Activated T-helper 17 cell treated with anti-CD3 and anti-CD28 coated beads, Interleukin-2, amount 50 U/mL, for 72 hours (primary cell): ENCODE measurements at regions not wholly inside any gene's neighbourhood (a gene's known extent, or its start where the extent isn't known, plus 50 kb on each side); places are given as distances from the start of the nearest gene placed in this dataset.

Experiments
- ATAC-seq: fragments of 150-1000 bp; cut with Tn5 transposase; replicated peaks from 2 replicates; pipeline ENCODE4 v1.10.0; 2021; ENCODE audit warnings: mild to moderate bottlenecking, moderate library complexity
- H3K27ac Mint-ChIP-seq: one replicate; pipeline ENCODE4 v1.8.0; 2022; ENCODE audit warnings: mixed read lengths
- H3K27me3 Mint-ChIP-seq: one replicate; pipeline ENCODE4 v1.8.0; 2022; ENCODE audit warnings: mixed read lengths
- H3K36me3 Mint-ChIP-seq: one replicate; pipeline ENCODE4 v1.8.0; 2022; ENCODE audit warnings: low read depth, mild to moderate bottlenecking, mixed read lengths
- H3K4me1 Mint-ChIP-seq: one replicate; pipeline ENCODE4 v1.8.0; 2022; ENCODE audit warnings: mixed read lengths
- H3K4me3 Mint-ChIP-seq: one replicate; pipeline ENCODE4 v1.8.0; 2022; ENCODE audit warnings: mild to moderate bottlenecking, mixed read lengths
- H3K9me3 Mint-ChIP-seq: one replicate; pipeline ENCODE4 v1.8.0; 2022; ENCODE audit warnings: mixed read lengths

DNA sequence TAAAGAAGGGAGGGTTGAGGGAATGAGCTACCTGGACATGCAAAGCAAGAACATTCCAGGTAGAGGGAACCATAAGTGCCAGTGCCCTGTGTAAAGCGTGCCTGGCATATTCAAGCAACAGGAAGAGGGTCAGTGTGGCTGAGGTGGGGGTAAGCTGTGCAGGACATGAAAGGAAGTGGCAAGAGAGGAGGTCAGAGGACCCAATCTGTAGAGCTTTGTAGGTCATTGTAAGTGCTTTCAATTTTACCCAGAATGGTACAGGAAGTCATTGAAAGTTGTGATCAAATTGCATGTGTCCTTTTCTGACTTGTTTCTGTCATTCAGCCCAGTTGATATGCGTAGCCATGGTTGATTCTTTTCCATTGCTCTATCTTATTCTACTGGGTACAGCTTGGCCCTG lies 156.6 kb downstream of the NOC3L start:
- H3K4me1 Mint-ChIP-seq: peaks cover 10% of the 10 kb centered on the region
- ATAC-seq: no peak
- no peak overlapping the region for H3K4me3 Mint-ChIP-seq
- peaks cover 16% of the 10 kb centered on the region for H3K27me3 Mint-ChIP-seq
- no peak overlapping the region for H3K27ac Mint-ChIP-seq
- no peaks in the 10 kb centered on the region for H3K9me3 Mint-ChIP-seq
- H3K36me3 Mint-ChIP-seq: no peaks in the 10 kb centered on the region

DNA sequence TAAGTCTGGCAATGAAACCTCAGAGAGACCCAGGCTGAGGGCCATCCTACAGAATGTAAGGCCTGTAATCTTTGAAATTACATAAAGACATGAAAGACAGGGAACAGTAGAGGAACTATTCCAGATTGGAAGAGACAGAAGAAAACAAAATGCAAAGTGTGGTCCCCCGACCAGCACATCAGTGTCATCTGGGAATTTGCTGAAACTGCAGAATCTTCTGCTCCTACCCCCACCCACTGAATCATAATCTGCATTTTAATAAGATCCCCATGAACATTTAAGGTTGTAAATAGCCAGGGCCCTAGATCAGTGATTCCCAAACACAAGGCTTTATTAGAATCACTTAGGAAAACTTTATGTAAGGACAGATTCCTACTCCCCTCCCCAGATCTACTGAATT lies 154.4 kb downstream of the NOC3L start:
- H3K4me1 Mint-ChIP-seq: peaks cover 10% of the 10 kb centered on the region
- H3K9me3 Mint-ChIP-seq: no peaks in the 10 kb centered on the region
- no peaks in the 10 kb centered on the region for H3K36me3 Mint-ChIP-seq
- H3K4me3 Mint-ChIP-seq: no peak overlapping the region
- ATAC-seq: no peak
- H3K27ac Mint-ChIP-seq: no peak overlapping the region
- peaks cover 3% of the 10 kb centered on the region for H3K27me3 Mint-ChIP-seq

DNA sequence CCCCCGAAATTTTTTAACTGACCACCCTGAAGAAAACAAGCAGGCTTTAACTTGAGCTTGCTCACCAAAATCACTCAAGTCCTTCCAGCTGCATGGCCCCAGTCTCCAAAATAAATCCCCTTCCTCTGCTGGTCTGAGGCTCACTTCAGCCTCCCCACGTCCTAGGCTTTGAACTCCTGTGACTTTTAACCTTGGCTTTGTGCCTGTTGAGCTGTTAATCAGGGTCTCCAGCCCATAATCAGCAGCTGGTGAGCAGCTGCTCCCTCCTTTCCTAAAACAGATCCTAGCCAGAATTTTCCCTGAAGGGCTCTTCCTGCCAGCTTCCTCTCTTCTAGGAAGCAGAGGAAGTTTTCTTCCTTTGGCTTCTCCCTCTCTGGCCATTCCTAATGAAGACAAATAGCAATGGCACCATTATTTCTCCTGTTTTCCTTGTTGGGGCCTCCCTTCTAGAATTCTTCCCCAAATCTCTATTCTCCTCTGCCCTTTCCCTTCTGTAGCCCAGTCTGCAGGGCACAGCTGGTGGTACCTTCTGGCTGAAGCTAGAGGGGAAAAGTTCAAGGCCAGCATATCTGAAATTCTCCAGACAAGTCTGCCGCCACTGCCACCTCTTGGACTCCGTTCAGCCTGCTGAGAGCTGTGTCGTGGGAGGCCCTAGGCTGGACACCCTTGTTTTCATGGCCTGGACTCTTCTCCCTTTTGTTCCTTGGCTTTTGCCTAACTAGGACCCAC lies 152.1 kb downstream of the NOC3L start:
- Mint-ChIP-seq H3K4me3 (no peak overlapping the region), H3K36me3 (no peaks in the 10 kb centered on the region), H3K27me3 (peaks cover 18% of the 10 kb centered on the region), H3K27ac (no peak overlapping the region), H3K9me3 (no peaks in the 10 kb centered on the region), H3K4me1 (peaks cover 10% of the 10 kb centered on the region)
- ATAC-seq: no peak

- no peaks in the 10 kb centered on the region for H3K36me3 Mint-ChIP-seq
- H3K27ac Mint-ChIP-seq: no peak overlapping the region
- H3K4me1 Mint-ChIP-seq: peaks cover 6% of the 10 kb centered on the region
- H3K9me3 Mint-ChIP-seq: no peaks in the 10 kb centered on the region
- ATAC-seq: no peak
- H3K4me3 Mint-ChIP-seq: no peak overlapping the region
- H3K27me3 Mint-ChIP-seq: peaks cover 15% of the 10 kb centered on the region
These were observed 151.6 kb downstream of the NOC3L start for GRCh38 chr10:94211169-94211510.

- Mint-ChIP-seq H3K27ac (no peak overlapping the region), H3K4me3 (no peak overlapping the region), H3K4me1 (no peaks in the 10 kb centered on the region), H3K9me3 (peaks cover 3% of the 10 kb centered on the region), H3K27me3 (peaks cover 19% of the 10 kb centered on the region), H3K36me3 (no peaks in the 10 kb centered on the region)
- no peak for ATAC-seq
These were observed 149.7 kb downstream of the NOC3L start for GRCh38 chr10:94213001-94213530.

DNA sequence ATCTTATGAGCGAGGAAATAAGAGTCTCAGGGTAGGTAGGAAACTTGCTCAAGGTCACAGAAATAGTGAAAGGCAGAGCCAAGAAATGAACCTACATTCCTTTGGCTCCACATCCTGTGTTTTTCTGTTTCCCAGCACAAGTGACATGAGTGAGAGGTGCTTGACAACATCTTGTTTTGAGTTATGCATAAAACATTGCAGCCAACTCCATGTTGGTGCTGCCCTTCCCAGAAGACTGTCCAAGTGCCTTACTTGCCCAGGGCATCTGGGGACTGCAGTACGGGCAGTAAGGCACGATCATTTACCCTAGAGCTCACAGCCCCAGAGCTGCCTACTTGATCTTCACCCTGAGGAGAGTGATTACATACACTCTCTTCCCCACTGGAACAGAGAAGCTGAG lies 148.8 kb downstream of the NOC3L start:
- Mint-ChIP-seq H3K27me3 (peaks cover 19% of the 10 kb centered on the region), H3K4me3 (no peak overlapping the region), H3K36me3 (no peaks in the 10 kb centered on the region), H3K27ac (no peak overlapping the region), H3K4me1 (no peaks in the 10 kb centered on the region), H3K9me3 (peaks cover 3% of the 10 kb centered on the region)
- no peak for ATAC-seq

DNA sequence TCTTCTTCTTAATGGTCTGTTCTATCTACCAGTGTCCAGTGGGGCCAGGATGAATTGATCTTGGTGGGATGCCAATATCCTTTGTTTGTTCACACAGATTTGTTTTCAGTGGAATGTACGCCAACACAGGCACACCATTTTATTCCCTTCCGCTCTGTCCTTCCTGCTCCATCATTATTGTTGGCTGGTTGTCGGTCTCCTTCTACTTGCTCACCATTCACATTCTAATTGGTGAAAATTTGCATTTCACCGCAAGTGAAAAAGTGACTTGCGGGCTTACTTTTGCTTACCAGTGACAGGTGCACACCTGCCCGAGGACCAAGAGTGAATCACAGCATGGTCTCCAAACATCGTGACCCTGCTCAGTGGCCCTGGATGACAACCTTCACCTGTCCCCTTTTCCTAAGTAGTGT lies 148.3 kb downstream of the NOC3L start:
- H3K27ac Mint-ChIP-seq: no peak overlapping the region
- no peak for ATAC-seq
- no peaks in the 10 kb centered on the region for H3K4me1 Mint-ChIP-seq
- H3K9me3 Mint-ChIP-seq: peaks cover 3% of the 10 kb centered on the region
- H3K4me3 Mint-ChIP-seq: no peak overlapping the region
- no peaks in the 10 kb centered on the region for H3K36me3 Mint-ChIP-seq
- peaks cover 19% of the 10 kb centered on the region for H3K27me3 Mint-ChIP-seq

DNA sequence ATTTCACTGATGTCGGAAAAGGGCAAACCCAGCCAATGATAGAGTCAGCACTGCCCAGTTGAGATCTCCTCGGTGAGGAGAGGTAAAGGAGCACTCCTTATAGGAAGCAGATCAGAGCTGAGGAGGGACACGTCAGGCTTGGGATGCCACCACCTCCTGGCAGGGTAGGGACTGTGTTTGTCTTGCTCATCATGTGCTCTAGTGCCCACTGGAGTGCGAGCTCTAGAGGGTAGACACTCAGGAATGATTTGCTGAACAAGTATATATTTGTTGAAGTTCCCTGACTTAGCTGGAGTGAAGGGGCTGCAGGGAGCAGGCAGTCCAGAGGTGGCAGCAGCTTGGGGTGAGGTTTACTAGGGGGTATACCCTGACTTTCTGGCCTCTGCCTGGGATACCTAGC lies 146.5 kb downstream of the NOC3L start:
- H3K4me1 Mint-ChIP-seq: no peaks in the 10 kb centered on the region
- no peaks in the 10 kb centered on the region for H3K36me3 Mint-ChIP-seq
- no peak overlapping the region for H3K27ac Mint-ChIP-seq
- ATAC-seq: no peak
- H3K27me3 Mint-ChIP-seq: peaks cover 19% of the 10 kb centered on the region
- no peak overlapping the region for H3K4me3 Mint-ChIP-seq
- H3K9me3 Mint-ChIP-seq: peaks cover 3% of the 10 kb centered on the region

DNA sequence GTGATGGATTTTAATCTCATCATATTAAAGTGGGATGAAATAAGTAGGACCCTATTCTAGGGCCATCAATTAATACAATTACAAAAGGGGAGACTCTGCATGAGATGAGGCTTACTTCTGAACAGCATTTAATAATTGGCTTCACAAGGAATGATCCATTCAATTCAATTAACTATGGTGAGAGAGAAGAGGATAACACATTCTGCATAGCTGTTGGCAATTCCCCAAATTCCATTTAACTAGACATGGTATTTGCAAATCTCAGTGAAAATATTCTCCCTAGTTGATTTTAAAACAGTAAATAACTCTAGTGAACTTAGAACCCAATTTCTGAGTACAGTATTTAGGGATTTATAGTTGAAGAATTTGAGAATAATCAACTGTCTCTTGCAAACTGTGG lies 145.3 kb downstream of the NOC3L start:
- H3K36me3 Mint-ChIP-seq: no peaks in the 10 kb centered on the region
- no peak overlapping the region for H3K4me3 Mint-ChIP-seq
- peaks cover 19% of the 10 kb centered on the region for H3K27me3 Mint-ChIP-seq
- no peak overlapping the region for H3K27ac Mint-ChIP-seq
- H3K4me1 Mint-ChIP-seq: no peaks in the 10 kb centered on the region
- no peak for ATAC-seq
- peaks cover 3% of the 10 kb centered on the region for H3K9me3 Mint-ChIP-seq

DNA sequence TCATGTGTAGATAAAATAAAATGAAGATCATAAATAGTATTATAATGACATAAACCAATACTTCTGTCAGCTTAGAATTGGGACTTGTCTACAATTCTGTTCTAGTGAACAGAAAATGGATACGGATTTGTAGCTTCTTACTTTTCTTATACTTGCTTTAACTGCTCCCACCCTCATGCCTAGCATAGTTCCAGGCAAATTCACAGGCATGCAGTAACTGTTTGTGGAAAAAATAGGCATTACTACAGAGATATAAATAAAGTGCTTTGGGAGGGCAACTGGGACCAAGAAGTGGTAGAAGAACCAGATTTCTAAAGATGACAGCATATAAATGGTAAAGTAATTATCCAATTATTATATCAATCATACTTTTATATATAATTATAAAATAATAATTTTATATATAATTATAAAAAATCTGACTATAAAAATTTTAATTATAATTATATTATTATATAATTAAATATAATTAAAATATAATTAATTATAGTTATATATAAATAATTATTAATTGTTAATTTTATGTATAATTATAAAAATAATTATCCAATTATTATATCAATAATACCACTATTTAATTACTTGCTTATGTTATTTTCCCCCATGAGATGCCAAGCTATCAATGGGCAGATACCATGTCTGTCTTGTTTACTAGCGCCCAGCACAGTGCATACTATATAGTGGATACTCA lies 144.1 kb downstream of the NOC3L start:
- Mint-ChIP-seq H3K4me1 (no peaks in the 10 kb centered on the region), H3K9me3 (peaks cover 3% of the 10 kb centered on the region), H3K27ac (no peak overlapping the region), H3K27me3 (peaks cover 19% of the 10 kb centered on the region), H3K4me3 (no peak overlapping the region), H3K36me3 (no peaks in the 10 kb centered on the region)
- ATAC-seq: no peak

DNA sequence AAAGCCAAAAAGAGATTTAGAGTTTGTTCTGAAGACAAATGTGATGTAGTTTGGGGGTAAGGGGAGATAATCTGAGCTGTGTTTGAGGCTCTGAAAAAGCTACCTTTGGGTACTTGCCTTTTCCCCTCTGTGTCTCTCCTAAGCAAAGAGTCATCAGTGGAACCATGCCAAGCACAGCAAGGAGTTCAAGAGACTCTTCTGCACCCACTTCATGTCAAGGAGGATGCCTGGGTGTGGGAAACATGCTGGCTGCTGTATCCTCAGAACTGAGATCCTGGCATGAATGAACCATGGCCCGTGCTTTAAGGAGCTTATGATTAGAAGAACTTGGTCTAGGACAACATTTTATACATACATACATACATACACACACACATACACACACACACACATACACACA lies 142.9 kb downstream of the NOC3L start:
- Mint-ChIP-seq H3K27me3 (peaks cover 11% of the 10 kb centered on the region), H3K36me3 (no peaks in the 10 kb centered on the region), H3K4me3 (no peak overlapping the region), H3K9me3 (peaks cover 3% of the 10 kb centered on the region), H3K4me1 (no peaks in the 10 kb centered on the region), H3K27ac (no peak overlapping the region)
- no peak for ATAC-seq

DNA sequence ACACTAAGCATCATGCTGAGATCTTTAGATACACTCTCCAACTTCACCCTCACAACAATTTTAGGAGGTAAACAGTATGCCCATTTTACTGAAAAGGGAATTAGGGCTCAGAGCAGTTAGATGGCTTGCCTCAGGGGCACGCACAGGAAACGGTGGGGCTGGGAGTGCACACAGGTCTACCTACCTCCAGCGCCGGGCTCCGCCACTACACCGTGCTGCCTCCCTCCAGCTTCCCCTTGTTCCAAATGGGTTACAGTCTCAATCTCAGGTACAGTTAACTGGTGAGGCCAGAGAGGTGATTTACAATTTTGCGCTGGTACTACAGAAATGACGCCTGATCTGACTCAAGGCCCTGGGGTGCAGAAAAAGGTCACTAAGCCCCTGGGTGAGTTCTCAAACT lies 142.0 kb downstream of the NOC3L start:
- Mint-ChIP-seq H3K36me3 (no peaks in the 10 kb centered on the region), H3K4me3 (no peak overlapping the region), H3K27ac (no peak overlapping the region), H3K4me1 (no peaks in the 10 kb centered on the region), H3K27me3 (peaks cover 4% of the 10 kb centered on the region), H3K9me3 (peaks cover 3% of the 10 kb centered on the region)
- ATAC-seq: no peak

- Mint-ChIP-seq H3K9me3 (no peaks in the 10 kb centered on the region), H3K27ac (no peak overlapping the region), H3K4me3 (no peak overlapping the region), H3K27me3 (no peaks in the 10 kb centered on the region), H3K36me3 (no peaks in the 10 kb centered on the region), H3K4me1 (no peaks in the 10 kb centered on the region)
- no peak for ATAC-seq
These were observed 138.9 kb downstream of the NOC3L start for GRCh38 chr10:94223702-94224370.

DNA sequence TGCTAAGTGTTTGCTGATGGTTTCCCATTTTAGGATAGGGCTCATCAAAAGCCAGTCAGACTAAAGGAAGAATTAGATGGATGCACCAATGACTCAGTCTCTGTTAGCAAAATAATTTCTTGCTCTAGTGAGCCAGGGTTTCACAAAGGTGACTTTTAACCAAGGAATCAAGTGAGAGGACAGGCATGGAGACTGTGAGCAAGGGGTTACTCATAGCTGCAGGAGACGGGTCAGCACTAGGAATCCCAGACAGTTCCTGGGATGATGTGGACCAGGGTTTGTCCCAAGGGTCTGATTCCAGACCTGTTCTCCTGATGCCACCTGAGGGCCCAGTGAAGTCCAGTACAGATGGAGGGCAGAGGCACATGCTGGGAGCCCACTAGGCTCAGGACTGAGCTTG lies 138.1 kb downstream of the NOC3L start:
- no peaks in the 10 kb centered on the region for H3K4me1 Mint-ChIP-seq
- no peaks in the 10 kb centered on the region for H3K9me3 Mint-ChIP-seq
- H3K36me3 Mint-ChIP-seq: no peaks in the 10 kb centered on the region
- H3K4me3 Mint-ChIP-seq: no peak overlapping the region
- ATAC-seq: no peak
- H3K27me3 Mint-ChIP-seq: no peaks in the 10 kb centered on the region
- no peak overlapping the region for H3K27ac Mint-ChIP-seq

GRCh38 chr10:94225589-94225988 lies 137.2 kb downstream of the NOC3L start:
- Mint-ChIP-seq H3K9me3 (no peaks in the 10 kb centered on the region), H3K36me3 (no peaks in the 10 kb centered on the region), H3K4me3 (no peak overlapping the region), H3K27me3 (no peaks in the 10 kb centered on the region), H3K4me1 (no peaks in the 10 kb centered on the region), H3K27ac (no peak overlapping the region)
- ATAC-seq: no peak
